RWPE1 (cell line): ENCODE measurements at regions not wholly inside any gene's neighbourhood (a gene's known extent, or its start where the extent isn't known, plus 50 kb on each side); places are given as distances from the start of the nearest gene placed in this dataset.

Experiments
- CTCF ChIA-PET: fragments of 350-600 bp; sonication (Branson Sonifier 250); formaldehyde crosslinking; extraction: SDS; loops from one replicate; lab custom pipeline; 2021; lab: Yijun Ruan, JAX
- POLR2A ChIA-PET: fragments of 400-600 bp; formaldehyde crosslinking; extraction: SDS; loops from one replicate; lab custom pipeline; 2020; ENCODE audit warnings: antibody characterized with exemption; ENCODE audit not compliant: low non-redundant PET; lab: Yijun Ruan, JAX
- DNase-seq: peaks from one replicate; pipeline ENCODE4 v3.0.0; 2012; ENCODE audit warnings: low spot score
- H3K27ac ChIP-seq: fragments of 450-650 bp; 2 replicates; pipeline ENCODE4 v1.5.1; 2017
- TF ChIP-seq, protein P1 (sequence below): fragments of 450-650 bp; conservative IDR thresholded peaks from 2 replicates; pipeline ENCODE4 v1.5.1; 2017; ENCODE audit warnings: low read depth, mild to moderate bottlenecking

DNA sequence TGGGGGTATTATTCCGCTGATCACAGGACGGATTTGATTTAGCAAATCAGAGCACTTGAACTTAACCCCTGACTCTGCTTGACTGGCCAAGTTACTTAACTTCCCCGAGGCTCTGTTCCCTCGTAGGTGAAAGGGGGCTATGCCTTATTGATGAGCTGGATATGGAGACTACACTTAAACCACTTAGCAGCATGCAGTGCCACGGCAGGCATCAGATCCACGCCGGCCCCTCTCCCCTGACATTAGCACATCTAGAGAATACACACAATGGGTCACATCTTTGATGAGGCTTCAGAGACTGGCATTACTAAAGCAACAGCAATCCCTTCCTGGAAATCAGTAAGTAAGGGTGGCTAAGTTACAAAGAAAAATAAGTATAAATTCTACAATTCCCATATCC is 71.0 kb downstream of the ABCC12 start:
- CTCF ChIA-PET, result no interaction called here

DNA sequence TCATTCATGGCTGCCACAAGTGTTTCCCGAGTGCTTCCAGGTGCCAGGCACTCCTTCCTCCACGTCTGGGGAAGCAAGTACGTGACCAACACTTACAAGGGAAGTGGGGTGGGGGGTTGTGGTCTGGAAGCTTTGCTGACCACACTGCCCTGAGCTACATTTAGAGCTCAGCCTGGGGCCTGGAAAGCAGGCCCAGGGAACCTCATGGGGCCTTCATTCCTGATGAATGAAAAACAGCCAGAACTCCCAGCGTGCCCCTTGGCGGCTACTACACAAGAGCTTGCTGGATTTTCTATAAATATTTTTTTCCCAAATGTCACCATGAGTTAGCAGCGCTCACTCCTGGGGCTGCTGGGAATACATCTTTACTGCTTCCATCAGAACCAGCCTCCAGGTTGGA is 73.3 kb downstream of the ABCC12 start:
- no peak for DNase-seq
- H3K27ac ChIP-seq, result no peak overlapping the region
- TF ChIP-seq, protein P1, sequence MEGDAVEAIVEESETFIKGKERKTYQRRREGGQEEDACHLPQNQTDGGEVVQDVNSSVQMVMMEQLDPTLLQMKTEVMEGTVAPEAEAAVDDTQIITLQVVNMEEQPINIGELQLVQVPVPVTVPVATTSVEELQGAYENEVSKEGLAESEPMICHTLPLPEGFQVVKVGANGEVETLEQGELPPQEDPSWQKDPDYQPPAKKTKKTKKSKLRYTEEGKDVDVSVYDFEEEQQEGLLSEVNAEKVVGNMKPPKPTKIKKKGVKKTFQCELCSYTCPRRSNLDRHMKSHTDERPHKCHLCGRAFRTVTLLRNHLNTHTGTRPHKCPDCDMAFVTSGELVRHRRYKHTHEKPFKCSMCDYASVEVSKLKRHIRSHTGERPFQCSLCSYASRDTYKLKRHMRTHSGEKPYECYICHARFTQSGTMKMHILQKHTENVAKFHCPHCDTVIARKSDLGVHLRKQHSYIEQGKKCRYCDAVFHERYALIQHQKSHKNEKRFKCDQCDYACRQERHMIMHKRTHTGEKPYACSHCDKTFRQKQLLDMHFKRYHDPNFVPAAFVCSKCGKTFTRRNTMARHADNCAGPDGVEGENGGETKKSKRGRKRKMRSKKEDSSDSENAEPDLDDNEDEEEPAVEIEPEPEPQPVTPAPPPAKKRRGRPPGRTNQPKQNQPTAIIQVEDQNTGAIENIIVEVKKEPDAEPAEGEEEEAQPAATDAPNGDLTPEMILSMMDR, result no peak
- CTCF ChIA-PET, result interaction anchor here (0.6 kb wide), 1 partner anchor 358 kb away, joined by 4 read pairs; no protein-coding TSS in a partner anchor
- POLR2A ChIA-PET, result no interaction called here

More for the DNA sequence above, 71.0 kb downstream of the ABCC12 start:
- TF ChIP-seq, protein P1, result no peak
- H3K27ac ChIP-seq, result no peak overlapping the region
- no peak for DNase-seq
- POLR2A ChIA-PET, result no interaction called here

DNA sequence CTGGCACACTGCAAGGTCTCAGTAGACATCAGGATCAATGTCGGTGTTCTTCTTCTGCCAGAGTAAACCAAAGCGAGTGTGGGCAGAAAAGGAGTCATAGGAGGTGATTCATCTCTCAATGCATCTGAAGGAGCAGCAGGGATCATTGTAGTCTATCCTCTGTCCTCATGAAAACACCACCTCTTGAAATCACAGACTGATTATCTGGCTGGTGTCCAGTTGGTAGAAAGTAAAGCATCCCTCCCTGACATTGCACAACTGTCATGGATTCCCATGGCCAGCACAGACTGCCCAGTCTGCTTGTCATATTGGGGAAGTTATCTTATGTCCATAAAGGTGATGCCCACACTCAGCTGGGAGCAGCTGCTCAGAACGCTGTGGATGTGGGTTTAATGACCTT is 74.1 kb downstream of the ABCC12 start:
- ChIA-PET CTCF (no interaction called here), POLR2A (no interaction called here)
- H3K27ac ChIP-seq, result no peak overlapping the region
- TF ChIP-seq, protein P1, result no peak
- DNase-seq, result peak; percentile 72

DNA sequence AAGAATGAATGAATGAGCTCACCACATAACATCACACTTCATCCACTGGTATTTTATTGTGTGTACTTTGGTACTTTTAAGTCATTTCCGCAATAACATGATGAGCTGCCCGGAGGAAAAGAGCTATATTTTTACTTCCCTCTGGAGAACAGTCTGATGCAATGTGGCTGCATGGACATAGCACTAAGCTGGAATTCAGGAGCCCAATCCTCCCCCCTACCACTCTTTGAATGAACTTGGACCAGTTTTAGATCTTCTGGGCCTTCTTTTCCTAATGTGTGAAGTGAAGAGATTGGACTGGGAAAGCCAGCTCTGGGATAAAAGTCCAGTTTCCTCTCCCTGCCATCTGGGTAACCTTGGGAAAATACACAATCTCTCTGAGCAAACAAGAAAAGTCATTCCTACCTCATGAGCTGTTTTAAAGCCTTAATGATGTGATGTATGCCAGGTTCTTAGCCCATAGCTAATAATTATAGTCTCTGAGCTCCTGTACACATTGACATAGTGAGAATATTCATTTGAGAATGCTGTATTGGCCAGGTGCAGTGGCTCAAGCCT is 79.3 kb downstream of the ABCC12 start:
- POLR2A ChIA-PET, result no interaction called here
- no peak overlapping the region for H3K27ac ChIP-seq
- CTCF ChIA-PET, result no interaction called here
- DNase-seq, result no peak
- TF ChIP-seq, protein P1, result no peak

DNA sequence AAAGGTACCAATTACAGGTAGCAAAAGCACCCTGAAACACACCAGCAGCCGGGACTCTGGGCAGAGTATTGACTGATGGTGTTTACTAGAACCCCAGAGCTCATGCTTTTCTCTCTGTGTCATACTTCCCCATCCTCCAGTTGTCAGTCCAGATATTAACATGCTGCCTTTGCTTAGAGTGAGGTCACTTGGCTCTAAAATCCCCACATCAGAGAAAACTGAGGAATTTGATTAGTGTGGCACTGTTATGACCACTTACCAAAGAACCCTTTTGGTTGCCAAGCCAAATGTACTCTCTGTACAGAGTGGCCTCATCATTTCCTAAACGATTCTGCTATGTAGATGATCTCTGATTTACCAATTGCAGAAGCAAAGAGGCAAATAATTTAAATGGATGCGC is 80.4 kb downstream of the ABCC12 start:
- ChIA-PET POLR2A (no interaction called here), CTCF (no interaction called here)
- TF ChIP-seq, protein P1, result no peak
- H3K27ac ChIP-seq, result no peak overlapping the region
- DNase-seq, result no peak

DNA sequence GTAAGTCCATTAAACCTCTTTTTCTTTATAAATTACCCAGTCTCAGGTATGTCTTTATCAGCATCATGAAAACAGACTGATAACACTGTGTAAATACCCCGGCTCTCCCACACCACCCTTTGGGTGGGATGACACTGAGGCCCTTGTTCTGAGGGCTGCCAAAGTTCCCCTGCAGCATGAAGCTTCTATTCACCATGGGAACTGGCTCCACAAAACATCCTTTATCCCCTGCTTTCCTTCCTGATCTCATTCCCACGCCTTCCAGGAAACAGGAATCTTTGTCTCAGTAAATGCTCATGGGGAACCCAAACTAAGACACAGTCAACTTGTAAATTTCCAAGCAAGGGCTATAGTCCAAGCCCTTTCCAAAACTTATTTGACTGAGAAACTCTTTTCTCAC is 88.4 kb downstream of the ABCC12 start:
- CTCF ChIA-PET, result no interaction called here
- H3K27ac ChIP-seq, result no peak overlapping the region
- TF ChIP-seq, protein P1, result no peak
- POLR2A ChIA-PET, result no interaction called here
- DNase-seq, result no peak
